ENCODE measurements at regions not wholly inside any gene's neighbourhood (a gene's known extent, or its start where the extent isn't known, plus 50 kb on each side); places are given as distances from the start of the nearest gene placed in this dataset.

DNA sequence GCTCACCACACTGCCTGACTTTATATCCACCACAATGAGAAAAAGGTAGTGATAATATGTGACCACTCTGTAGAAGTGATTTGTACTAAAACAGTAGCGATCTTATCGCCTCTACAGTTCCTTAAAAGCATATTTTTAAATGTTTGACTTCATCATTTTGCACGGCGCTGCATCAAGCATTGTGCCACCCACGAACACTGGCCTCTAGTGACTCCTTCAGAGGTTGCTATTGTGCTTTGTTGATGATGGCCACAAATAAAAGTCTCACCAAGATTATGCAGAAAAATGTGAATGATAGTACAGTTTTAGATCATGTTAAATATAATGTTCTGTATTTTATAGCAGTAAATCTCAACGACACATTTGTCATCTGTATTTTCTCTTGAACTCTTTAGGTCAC, 186.5 kb upstream of the NCAM2 start:
- Histone ChIP-seq H3K27me3 (no peaks in the 10 kb centered on the region), H3K36me3 (no peaks in the 10 kb centered on the region), H3K27ac (no peak overlapping the region), H3K4me1 (no peaks in the 10 kb centered on the region), H3K4me3 (no peak overlapping the region), H3K9me3 (no peaks in the 10 kb centered on the region)
- intact Hi-C loops (cut with DNase I; ENCODE audit: low total_unique reads) (no loop called here), in situ Hi-C loops (cut with MboI; ENCODE audit: low pct_ligation_motif_present in 1 of 4, low pct_unique_long_range_greater_than_20kb in 1 of 4, low sequenced_read_pairs in 3 of 4) (no loop called here)
- DNase-seq, result no peak
- WGBS, 2 donors (ENCODE audit: low coverage in 1 of 2), result 80 to 91% methylated on average over 6 of the region's 6 CpGs
- TF ChIP-seq, protein P1, sequence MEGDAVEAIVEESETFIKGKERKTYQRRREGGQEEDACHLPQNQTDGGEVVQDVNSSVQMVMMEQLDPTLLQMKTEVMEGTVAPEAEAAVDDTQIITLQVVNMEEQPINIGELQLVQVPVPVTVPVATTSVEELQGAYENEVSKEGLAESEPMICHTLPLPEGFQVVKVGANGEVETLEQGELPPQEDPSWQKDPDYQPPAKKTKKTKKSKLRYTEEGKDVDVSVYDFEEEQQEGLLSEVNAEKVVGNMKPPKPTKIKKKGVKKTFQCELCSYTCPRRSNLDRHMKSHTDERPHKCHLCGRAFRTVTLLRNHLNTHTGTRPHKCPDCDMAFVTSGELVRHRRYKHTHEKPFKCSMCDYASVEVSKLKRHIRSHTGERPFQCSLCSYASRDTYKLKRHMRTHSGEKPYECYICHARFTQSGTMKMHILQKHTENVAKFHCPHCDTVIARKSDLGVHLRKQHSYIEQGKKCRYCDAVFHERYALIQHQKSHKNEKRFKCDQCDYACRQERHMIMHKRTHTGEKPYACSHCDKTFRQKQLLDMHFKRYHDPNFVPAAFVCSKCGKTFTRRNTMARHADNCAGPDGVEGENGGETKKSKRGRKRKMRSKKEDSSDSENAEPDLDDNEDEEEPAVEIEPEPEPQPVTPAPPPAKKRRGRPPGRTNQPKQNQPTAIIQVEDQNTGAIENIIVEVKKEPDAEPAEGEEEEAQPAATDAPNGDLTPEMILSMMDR (IDR thresholded peaks at IDR 0.05), result no peak
- no peak for TF ChIP-seq POLR2AphosphoS5 (IDR thresholded peaks at IDR 0.05)
- TF ChIP-seq EP300 (IDR thresholded peaks at IDR 0.05; ENCODE audit: low read depth), result no peak
- TF ChIP-seq POLR2A (IDR thresholded peaks at IDR 0.05), result no peak

DNA sequence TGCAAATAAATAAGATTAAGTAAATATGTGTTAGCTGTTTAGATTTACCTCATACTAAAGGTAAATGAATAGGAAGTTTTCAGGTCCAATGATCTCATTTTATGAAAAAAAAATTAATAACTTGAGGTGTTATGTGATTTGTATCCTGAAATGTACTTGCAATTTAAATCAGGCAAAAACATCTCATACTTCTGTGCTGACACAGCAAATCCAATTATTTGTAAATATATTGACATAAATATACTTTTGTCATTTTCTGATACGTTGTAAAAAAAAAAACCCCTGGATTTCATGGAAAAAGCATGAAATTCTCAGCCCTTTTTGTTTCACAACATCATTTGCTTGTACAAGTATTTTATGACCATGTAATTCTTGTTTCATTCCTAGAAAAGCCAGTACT, 184.1 kb upstream of the NCAM2 start:
- Histone ChIP-seq H3K27ac (no peak overlapping the region), H3K4me3 (no peak overlapping the region), H3K9me3 (peaks cover 0 to 5% of the 10 kb centered on the region in 2 donors), H3K36me3 (no peaks in the 10 kb centered on the region), H3K27me3 (no peaks in the 10 kb centered on the region), H3K4me1 (no peaks in the 10 kb centered on the region)
- DNase-seq, result no peak
- 63 to 66% methylated on average over 1 of the region's 1 CpG for WGBS, 2 donors (ENCODE audit: low coverage in 1 of 2)
- in situ Hi-C loops (cut with MboI; ENCODE audit: low pct_ligation_motif_present in 1 of 4, low pct_unique_long_range_greater_than_20kb in 1 of 4, low sequenced_read_pairs in 3 of 4), result no loop called here
- intact Hi-C loops (cut with DNase I; ENCODE audit: low total_unique reads), result no loop called here
- TF ChIP-seq EP300 (IDR thresholded peaks at IDR 0.05; ENCODE audit: low read depth) (no peak), POLR2AphosphoS5 (IDR thresholded peaks at IDR 0.05) (no peak), POLR2A (IDR thresholded peaks at IDR 0.05) (no peak)
- TF ChIP-seq, protein P1 (IDR thresholded peaks at IDR 0.05), result no peak

DNA sequence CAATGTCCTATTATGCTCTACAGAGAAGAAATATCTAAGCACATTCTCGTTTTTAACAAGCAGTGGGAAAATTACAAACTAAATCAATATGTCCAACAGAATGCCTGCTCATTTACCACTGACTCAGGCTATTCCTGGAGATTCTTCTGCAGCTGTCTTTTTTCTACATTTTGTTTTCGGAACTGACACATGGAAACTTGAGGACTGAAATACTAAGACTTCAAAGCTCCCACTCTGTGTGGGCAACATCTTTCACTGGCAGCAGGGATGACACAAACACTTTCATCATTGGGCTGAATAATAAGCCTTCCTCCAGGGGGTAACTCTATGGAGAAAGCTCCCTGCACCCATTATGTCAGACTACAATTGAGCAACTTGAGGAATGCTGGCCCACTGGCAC, 175.5 kb upstream of the NCAM2 start:
- Histone ChIP-seq H3K27me3 (no peaks in the 10 kb centered on the region), H3K27ac (no peak overlapping the region), H3K36me3 (no peaks in the 10 kb centered on the region), H3K4me3 (no peak overlapping the region), H3K9me3 (no peaks in the 10 kb centered on the region), H3K4me1 (no peaks in the 10 kb centered on the region)
- in situ Hi-C loops (cut with MboI; ENCODE audit: low pct_ligation_motif_present in 1 of 4, low pct_unique_long_range_greater_than_20kb in 1 of 4, low sequenced_read_pairs in 3 of 4), result no loop called here
- intact Hi-C loops (cut with DNase I; ENCODE audit: low total_unique reads), result no loop called here
- no peak for DNase-seq
- 57 to 71% methylated on average over 2 of the region's 2 CpGs for WGBS, 2 donors (ENCODE audit: low coverage in 1 of 2)
- TF ChIP-seq, protein P1 (IDR thresholded peaks at IDR 0.05), result no peak
- TF ChIP-seq POLR2A (IDR thresholded peaks at IDR 0.05), result no peak
- TF ChIP-seq POLR2AphosphoS5 (IDR thresholded peaks at IDR 0.05), result no peak

DNA sequence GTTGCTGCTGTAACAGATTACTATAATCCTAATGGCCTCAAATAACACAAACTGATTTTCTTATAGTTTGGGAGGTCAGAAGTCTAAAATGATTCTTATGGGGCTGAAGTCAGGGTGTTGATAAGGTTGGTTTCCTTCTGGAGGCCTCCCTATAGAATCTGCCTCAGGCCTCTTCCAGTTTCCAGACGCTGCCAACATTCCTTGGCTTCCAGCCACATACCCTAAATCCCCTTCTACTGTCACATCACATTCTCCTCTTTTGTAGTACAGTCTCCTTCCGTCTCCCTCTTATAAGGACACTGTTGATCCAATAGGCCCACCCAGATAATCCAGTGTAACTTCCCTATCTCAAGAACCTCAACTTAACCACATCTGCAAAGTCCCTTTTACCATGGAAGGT, 145.3 kb upstream of the NCAM2 start:
- no peak for DNase-seq
- Histone ChIP-seq H3K9me3 (peaks cover 0 to 6% of the 10 kb centered on the region in 2 donors), H3K36me3 (no peaks in the 10 kb centered on the region), H3K4me1 (no peaks in the 10 kb centered on the region), H3K4me3 (no peak overlapping the region), H3K27me3 (no peaks in the 10 kb centered on the region), H3K27ac (no peak overlapping the region)
- in situ Hi-C loops (cut with MboI; ENCODE audit: low pct_ligation_motif_present in 1 of 4, low pct_unique_long_range_greater_than_20kb in 1 of 4, low sequenced_read_pairs in 3 of 4), result no loop called here
- WGBS, 2 donors (ENCODE audit: low coverage in 1 of 2), result 62% methylated on average over 2 of the region's 2 CpGs
- TF ChIP-seq EP300 (IDR thresholded peaks at IDR 0.05; ENCODE audit: low read depth) (no peak), POLR2A (IDR thresholded peaks at IDR 0.05) (no peak), POLR2AphosphoS5 (IDR thresholded peaks at IDR 0.05) (no peak)
- TF ChIP-seq, protein P1 (IDR thresholded peaks at IDR 0.05), result no peak
- intact Hi-C loops (cut with DNase I; ENCODE audit: low total_unique reads), result no loop called here
